ENCODE measurements at regions not wholly inside any gene's neighbourhood (a gene's known extent, or its start where the extent isn't known, plus 50 kb on each side); places are given as distances from the start of the nearest gene placed in this dataset.

- no peak for TF ChIP-seq POLR2A (IDR thresholded peaks at IDR 0.05)
- TF ChIP-seq CTCF (IDR thresholded peaks at IDR 0.05): no peak
Observed at GRCh38 chr5:144864118-144864517, 693.4 kb downstream of the KCTD16 start.

Measured in heart left ventricle (tissue), 13 donors.